ENCODE measurements at regions not wholly inside any gene's neighbourhood (a gene's known extent, or its start where the extent isn't known, plus 50 kb on each side); places are given as distances from the start of the nearest gene placed in this dataset.

- Histone ChIP-seq H3K27me3 (ENCODE audit: insufficient read depth, poor library complexity, severe bottlenecking) (no peaks in the 10 kb centered on the region), H3K27ac (replicated peaks) (no peak overlapping the region), H3K4me3 (replicated peaks; ENCODE audit: insufficient read depth, low read length) (no peak overlapping the region)
- TF ChIP-seq SPI1 (IDR thresholded peaks at IDR 0.05; ENCODE audit: borderline replicate concordance, low read depth) (no peak), POLR2AphosphoS5 (IDR thresholded peaks at IDR 0.05; ENCODE audit: low read depth) (no peak), GABPA (IDR thresholded peaks at IDR 0.05; ENCODE audit: low read depth) (no peak)
- TF ChIP-seq, protein P1, sequence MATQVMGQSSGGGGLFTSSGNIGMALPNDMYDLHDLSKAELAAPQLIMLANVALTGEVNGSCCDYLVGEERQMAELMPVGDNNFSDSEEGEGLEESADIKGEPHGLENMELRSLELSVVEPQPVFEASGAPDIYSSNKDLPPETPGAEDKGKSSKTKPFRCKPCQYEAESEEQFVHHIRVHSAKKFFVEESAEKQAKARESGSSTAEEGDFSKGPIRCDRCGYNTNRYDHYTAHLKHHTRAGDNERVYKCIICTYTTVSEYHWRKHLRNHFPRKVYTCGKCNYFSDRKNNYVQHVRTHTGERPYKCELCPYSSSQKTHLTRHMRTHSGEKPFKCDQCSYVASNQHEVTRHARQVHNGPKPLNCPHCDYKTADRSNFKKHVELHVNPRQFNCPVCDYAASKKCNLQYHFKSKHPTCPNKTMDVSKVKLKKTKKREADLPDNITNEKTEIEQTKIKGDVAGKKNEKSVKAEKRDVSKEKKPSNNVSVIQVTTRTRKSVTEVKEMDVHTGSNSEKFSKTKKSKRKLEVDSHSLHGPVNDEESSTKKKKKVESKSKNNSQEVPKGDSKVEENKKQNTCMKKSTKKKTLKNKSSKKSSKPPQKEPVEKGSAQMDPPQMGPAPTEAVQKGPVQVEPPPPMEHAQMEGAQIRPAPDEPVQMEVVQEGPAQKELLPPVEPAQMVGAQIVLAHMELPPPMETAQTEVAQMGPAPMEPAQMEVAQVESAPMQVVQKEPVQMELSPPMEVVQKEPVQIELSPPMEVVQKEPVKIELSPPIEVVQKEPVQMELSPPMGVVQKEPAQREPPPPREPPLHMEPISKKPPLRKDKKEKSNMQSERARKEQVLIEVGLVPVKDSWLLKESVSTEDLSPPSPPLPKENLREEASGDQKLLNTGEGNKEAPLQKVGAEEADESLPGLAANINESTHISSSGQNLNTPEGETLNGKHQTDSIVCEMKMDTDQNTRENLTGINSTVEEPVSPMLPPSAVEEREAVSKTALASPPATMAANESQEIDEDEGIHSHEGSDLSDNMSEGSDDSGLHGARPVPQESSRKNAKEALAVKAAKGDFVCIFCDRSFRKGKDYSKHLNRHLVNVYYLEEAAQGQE (IDR thresholded peaks at IDR 0.05; ENCODE audit: insufficient replicate concordance, low read depth): no peak
- TF ChIP-seq, protein P2, sequence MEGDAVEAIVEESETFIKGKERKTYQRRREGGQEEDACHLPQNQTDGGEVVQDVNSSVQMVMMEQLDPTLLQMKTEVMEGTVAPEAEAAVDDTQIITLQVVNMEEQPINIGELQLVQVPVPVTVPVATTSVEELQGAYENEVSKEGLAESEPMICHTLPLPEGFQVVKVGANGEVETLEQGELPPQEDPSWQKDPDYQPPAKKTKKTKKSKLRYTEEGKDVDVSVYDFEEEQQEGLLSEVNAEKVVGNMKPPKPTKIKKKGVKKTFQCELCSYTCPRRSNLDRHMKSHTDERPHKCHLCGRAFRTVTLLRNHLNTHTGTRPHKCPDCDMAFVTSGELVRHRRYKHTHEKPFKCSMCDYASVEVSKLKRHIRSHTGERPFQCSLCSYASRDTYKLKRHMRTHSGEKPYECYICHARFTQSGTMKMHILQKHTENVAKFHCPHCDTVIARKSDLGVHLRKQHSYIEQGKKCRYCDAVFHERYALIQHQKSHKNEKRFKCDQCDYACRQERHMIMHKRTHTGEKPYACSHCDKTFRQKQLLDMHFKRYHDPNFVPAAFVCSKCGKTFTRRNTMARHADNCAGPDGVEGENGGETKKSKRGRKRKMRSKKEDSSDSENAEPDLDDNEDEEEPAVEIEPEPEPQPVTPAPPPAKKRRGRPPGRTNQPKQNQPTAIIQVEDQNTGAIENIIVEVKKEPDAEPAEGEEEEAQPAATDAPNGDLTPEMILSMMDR (IDR thresholded peaks at IDR 0.05; ENCODE audit: insufficient read depth, low read length): no peak
- no peak for DNase-seq (ENCODE audit: low read depth in 1 of 2, low spot score in 1 of 2)
These were observed 436.3 kb downstream of the VRK1 start for GRCh38 chr14:97233319-97233985.

GRCh38 chr14:97246648-97247047 lies 449.5 kb downstream of the VRK1 start:
- TF ChIP-seq SPI1 (IDR thresholded peaks at IDR 0.05; ENCODE audit: borderline replicate concordance, low read depth): no peak
- no peak for TF ChIP-seq POLR2AphosphoS5 (IDR thresholded peaks at IDR 0.05; ENCODE audit: low read depth)
- TF ChIP-seq, protein P2 (IDR thresholded peaks at IDR 0.05; ENCODE audit: insufficient read depth, low read length): no peak
- H3K4me3 ChIP-seq (replicated peaks; ENCODE audit: insufficient read depth, low read length): no peak overlapping the region

GRCh38 chr14:97248973-97249372 lies 451.8 kb downstream of the VRK1 start:
- Histone ChIP-seq H3K4me3 (replicated peaks; ENCODE audit: insufficient read depth, low read length) (no peak overlapping the region), H3K27ac (replicated peaks) (no peak overlapping the region), H3K27me3 (ENCODE audit: insufficient read depth, poor library complexity, severe bottlenecking) (no peaks in the 10 kb centered on the region)
- DNase-seq (ENCODE audit: low read depth in 1 of 2, low spot score in 1 of 2): no peak
- no peak for TF ChIP-seq GABPA (IDR thresholded peaks at IDR 0.05; ENCODE audit: low read depth)
- TF ChIP-seq POLR2AphosphoS5 (IDR thresholded peaks at IDR 0.05; ENCODE audit: low read depth): no peak
- no peak for TF ChIP-seq SPI1 (IDR thresholded peaks at IDR 0.05; ENCODE audit: borderline replicate concordance, low read depth)
- TF ChIP-seq, protein P1 (IDR thresholded peaks at IDR 0.05; ENCODE audit: insufficient replicate concordance, low read depth): no peak
- TF ChIP-seq, protein P2 (IDR thresholded peaks at IDR 0.05; ENCODE audit: insufficient read depth, low read length): no peak

More at GRCh38 chr14:97246648-97247047, 449.5 kb downstream of the VRK1 start:
- DNase-seq (ENCODE audit: low read depth in 1 of 2, low spot score in 1 of 2): no peak
- Histone ChIP-seq H3K27ac (replicated peaks) (no peak overlapping the region), H3K27me3 (ENCODE audit: insufficient read depth, poor library complexity, severe bottlenecking) (no peaks in the 10 kb centered on the region)

- H3K27ac ChIP-seq (replicated peaks): no peak overlapping the region
- no peak for TF ChIP-seq POLR2AphosphoS5 (IDR thresholded peaks at IDR 0.05; ENCODE audit: low read depth)
- no peak for TF ChIP-seq GABPA (IDR thresholded peaks at IDR 0.05; ENCODE audit: low read depth)
- TF ChIP-seq, protein P1 (IDR thresholded peaks at IDR 0.05; ENCODE audit: insufficient replicate concordance, low read depth): no peak
- TF ChIP-seq SPI1 (IDR thresholded peaks at IDR 0.05; ENCODE audit: borderline replicate concordance, low read depth): no peak
- TF ChIP-seq, protein P2 (IDR thresholded peaks at IDR 0.05; ENCODE audit: insufficient read depth, low read length): no peak
- DNase-seq (ENCODE audit: low read depth in 1 of 2, low spot score in 1 of 2): no peak
- H3K27me3 ChIP-seq (ENCODE audit: insufficient read depth, poor library complexity, severe bottlenecking): no peaks in the 10 kb centered on the region
- H3K4me3 ChIP-seq (replicated peaks; ENCODE audit: insufficient read depth, low read length): no peak overlapping the region
These were observed 453.7 kb downstream of the VRK1 start for GRCh38 chr14:97250931-97251330.
